Uterus (tissue), 2 donors: ENCODE measurements at regions not wholly inside any gene's neighbourhood (a gene's known extent, or its start where the extent isn't known, plus 50 kb on each side); places are given as distances from the start of the nearest gene placed in this dataset.

Source experiments
- POLR2A ChIP-seq, 2 donors: fragments of 450-650 bp; IDR thresholded peaks; one replicate each; pipeline ENCODE4 v1.6.1; 2016; ENCODE audit warnings: antibody characterized with exemption in 2 of 2, mild to moderate bottlenecking in 1 of 2, moderate library complexity in 1 of 2
- TF ChIP-seq, protein P1 (sequence below), 4 experiments: fragments of 200-600 bp in 2 of 4; fragments of 450-650 bp in 2 of 4; sonication (generic) in 2 of 4; IDR thresholded peaks; one replicate each; pipeline ENCODE4 v1.5.1; 2016 to 2019; ENCODE audit warnings: antibody characterized with exemption in 4 of 4, mild to moderate bottlenecking in 2 of 4, moderate library complexity in 1 of 4

DNA sequence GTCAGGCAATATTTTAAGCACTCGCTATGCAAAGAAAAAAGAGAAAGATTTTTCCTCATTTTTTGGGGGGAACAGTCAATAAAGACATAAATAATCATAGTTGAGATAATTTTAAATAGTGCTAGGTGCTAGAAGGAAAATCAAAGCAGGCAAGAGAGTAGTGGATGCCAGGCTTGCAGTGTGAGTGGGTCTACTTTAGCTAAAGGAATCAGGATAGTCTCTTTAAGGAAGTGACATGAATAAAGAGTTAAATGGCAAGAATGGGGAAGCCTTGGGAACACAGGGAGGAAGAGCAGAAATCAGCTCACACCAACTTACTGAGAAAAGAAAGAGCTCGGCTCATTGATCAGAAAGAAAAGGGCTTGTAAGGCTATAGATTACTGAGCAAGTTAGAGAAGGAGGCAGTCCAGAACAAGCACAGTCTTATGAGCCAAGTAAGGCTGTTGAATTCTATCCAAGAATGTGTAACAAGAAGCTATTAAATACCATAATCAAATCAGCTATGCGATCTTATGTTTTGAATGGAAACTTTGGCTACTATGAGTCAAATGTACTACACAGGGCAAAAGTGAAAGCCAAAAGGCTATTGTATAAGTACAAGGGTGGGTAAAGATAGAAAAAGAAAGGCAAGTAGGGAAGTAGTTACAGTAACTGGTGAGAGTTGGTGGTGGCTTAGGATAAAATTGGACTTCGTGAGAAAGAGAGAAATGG lies 833.8 kb upstream of the PIK3C3 start:
- TF ChIP-seq POLR2A (IDR thresholded peaks at IDR 0.05): no peak
- TF ChIP-seq, protein P1, sequence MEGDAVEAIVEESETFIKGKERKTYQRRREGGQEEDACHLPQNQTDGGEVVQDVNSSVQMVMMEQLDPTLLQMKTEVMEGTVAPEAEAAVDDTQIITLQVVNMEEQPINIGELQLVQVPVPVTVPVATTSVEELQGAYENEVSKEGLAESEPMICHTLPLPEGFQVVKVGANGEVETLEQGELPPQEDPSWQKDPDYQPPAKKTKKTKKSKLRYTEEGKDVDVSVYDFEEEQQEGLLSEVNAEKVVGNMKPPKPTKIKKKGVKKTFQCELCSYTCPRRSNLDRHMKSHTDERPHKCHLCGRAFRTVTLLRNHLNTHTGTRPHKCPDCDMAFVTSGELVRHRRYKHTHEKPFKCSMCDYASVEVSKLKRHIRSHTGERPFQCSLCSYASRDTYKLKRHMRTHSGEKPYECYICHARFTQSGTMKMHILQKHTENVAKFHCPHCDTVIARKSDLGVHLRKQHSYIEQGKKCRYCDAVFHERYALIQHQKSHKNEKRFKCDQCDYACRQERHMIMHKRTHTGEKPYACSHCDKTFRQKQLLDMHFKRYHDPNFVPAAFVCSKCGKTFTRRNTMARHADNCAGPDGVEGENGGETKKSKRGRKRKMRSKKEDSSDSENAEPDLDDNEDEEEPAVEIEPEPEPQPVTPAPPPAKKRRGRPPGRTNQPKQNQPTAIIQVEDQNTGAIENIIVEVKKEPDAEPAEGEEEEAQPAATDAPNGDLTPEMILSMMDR (IDR thresholded peaks at IDR 0.05): no peak
